ENCODE measurements at regions not wholly inside any gene's neighbourhood (a gene's known extent, or its start where the extent isn't known, plus 50 kb on each side); places are given as distances from the start of the nearest gene placed in this dataset.

DNA sequence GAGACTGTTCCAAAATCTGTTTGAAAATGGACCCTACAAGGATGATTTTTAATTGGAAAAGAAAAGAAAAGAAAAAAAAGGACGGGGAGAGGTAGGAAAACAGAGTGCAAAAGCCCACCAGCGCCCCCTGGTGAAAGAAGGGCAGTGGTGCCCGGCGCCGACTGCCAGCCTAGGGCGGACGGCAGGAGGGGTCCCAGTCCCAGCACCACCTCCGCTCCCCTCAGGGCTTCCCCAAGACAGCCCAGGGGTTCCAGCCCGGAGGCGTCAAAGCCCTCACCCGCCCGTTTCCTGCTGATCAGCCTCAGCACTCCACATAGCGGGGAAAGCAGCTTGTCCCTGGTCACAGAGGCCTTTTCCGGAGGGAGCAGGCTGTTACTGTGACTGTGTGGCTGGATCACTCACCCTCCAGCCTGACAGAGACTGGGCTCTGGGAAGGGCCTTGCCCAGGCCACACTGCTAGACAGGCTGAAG, 213.9 kb downstream of the TFCP2L1 start:
- no peak overlapping the region for H3K9ac ChIP-seq (ENCODE audit: insufficient read depth, low read depth, low read length)
- in situ Hi-C loops (cut with HindIII; ENCODE audit: extremely low pct_ligation_motif_present, low pct_unique_long_range_greater_than_20kb) (loop anchor here (10.0 kb wide), 1 partner anchor 736 kb away; no protein-coding TSS in a partner anchor), intact Hi-C loops (cut with micrococcal nuclease; ENCODE audit: unreplicated experiment) (loop anchor here (1.0 kb wide), 1 partner anchor 376 kb away; no protein-coding TSS in a partner anchor)
- H3K27ac ChIP-seq (ENCODE audit: extremely low read length, insufficient read depth, low read length) = no peak overlapping the region
- ATAC-seq (peak; percentile 89), FAIRE-seq (peak; percentile 18), DNase-seq (ENCODE audit: low spot score) (peak; percentile 24)
- H4K20me1 ChIP-seq (ENCODE audit: insufficient read depth, low read length) = peaks cover 4% of the 10 kb centered on the region; the same call in 1 of the 2 replicates
- WGBS (ENCODE audit: low lambda C conversion rate) = 3% methylated on average over 12 of the region's 14 CpGs
- ChIA-PET POLR2A (no interaction called here), CTCF (ENCODE audit: low intra/inter-chr PET ratio, low total read pairs) (interaction anchor here (1.1 to 3.2 kb wide), 4 partner anchors 9 to 376 kb away, joined by 5 to 49 read pairs (median 8); partner anchors contain the start of gene GLI2)
- H3K4me2 ChIP-seq (ENCODE audit: low read depth, low read length) = no peak overlapping the region
- H3K36me3 ChIP-seq (replicated peaks in 1 of 2; ENCODE audit: control insufficient read depth in 1 of 2, insufficient read depth in 2 of 2, low read length in 2 of 2) = no peaks in the 10 kb centered on the region
- H3K9me3 ChIP-seq (ENCODE audit: low read length) = no peaks in the 10 kb centered on the region
- no TSS peak for BruUV-seq (replicated peaks)
- H3K79me2 ChIP-seq (ENCODE audit: insufficient read depth, low read length) = no peaks in the 10 kb centered on the region
- H2AFZ ChIP-seq (ENCODE audit: low read length) = no peak overlapping the region
- H3K27me3 ChIP-seq (ENCODE audit: control insufficient read depth in 1 of 2, insufficient read depth in 2 of 2, low read length in 2 of 2) = peaks cover 18 to 91% of the 10 kb centered on the region in 2 experiments
- no peaks in the 10 kb centered on the region for H3K4me1 ChIP-seq (ENCODE audit: insufficient read depth, low read length)
- no peak overlapping the region for H3K4me3 ChIP-seq (replicated peaks in 1 of 3; ENCODE audit: insufficient read depth in 1 of 3, low read depth in 2 of 3, low read length in 3 of 3)
- TF ChIP-seq SIN3B (IDR thresholded peaks at IDR 0.05; ENCODE audit: low read length) (no peak), SMC3 (IDR thresholded peaks at IDR 0.05; ENCODE audit: low read length) (peak; percentile 65), ZNF879 (CRISPR knock-in tag; IDR thresholded peaks at IDR 0.05) (no peak), ZMYM3 (CRISPR knock-in tag; IDR thresholded peaks at IDR 0.05) (no peak), ZNF567 (CRISPR knock-in tag; IDR thresholded peaks at IDR 0.05; ENCODE audit: borderline replicate concordance) (no peak), HCFC1 (IDR thresholded peaks at IDR 0.05; ENCODE audit: low read depth, low read length) (no peak), ZNF224 (CRISPR knock-in tag; IDR thresholded peaks at IDR 0.05) (no peak), ZNF331 (CRISPR knock-in tag; IDR thresholded peaks at IDR 0.05) (no peak), RBM39 (IDR thresholded peaks at IDR 0.05; ENCODE audit: low read depth, low read length, poor library complexity, severe bottlenecking) (peak; percentile 75), PHF21A (CRISPR knock-in tag; IDR thresholded peaks at IDR 0.05) (no peak), SIX4 (CRISPR knock-in tag; IDR thresholded peaks at IDR 0.05) (no peak), ZMYM2 (CRISPR knock-in tag; IDR thresholded peaks at IDR 0.05) (no peak), REPIN1 (CRISPR knock-in tag; IDR thresholded peaks at IDR 0.05; ENCODE audit: borderline replicate concordance, low read depth) (no peak), TAF1 (CRISPR knock-in tag; IDR thresholded peaks at IDR 0.05) (no peak), ZNF543 (CRISPR knock-in tag; IDR thresholded peaks at IDR 0.05) (no peak), REL (CRISPR knock-in tag; conservative IDR thresholded peaks at IDR 0.05) (no peak)
- TF ChIP-seq, protein P1, sequence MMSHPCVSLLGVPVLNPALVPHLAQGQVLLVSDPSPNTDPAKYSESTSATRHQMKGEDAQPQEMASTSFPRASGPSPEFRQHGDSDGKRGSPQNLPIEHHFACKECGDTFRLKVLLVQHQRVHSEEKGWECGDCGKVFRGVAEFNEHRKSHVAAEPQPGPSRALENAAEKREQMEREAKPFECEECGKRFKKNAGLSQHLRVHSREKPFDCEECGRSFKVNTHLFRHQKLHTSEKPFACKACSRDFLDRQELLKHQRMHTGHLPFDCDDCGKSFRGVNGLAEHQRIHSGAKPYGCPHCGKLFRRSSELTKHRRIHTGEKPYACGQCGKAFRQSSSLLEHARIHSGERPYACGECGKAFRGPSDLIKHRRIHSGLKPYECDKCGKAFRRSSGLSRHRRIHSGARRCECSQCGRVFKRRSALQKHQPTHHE (CRISPR knock-in tag; IDR thresholded peaks at IDR 0.05; ENCODE audit: borderline replicate concordance) = no peak
- TF ChIP-seq, protein P2, sequence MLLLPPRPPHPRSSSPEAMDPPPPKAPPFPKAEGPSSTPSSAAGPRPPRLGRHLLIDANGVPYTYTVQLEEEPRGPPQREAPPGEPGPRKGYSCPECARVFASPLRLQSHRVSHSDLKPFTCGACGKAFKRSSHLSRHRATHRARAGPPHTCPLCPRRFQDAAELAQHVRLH (CRISPR knock-in tag; IDR thresholded peaks at IDR 0.05; ENCODE audit: borderline replicate concordance, low read depth) = no peak
- TF ChIP-seq, protein P3, sequence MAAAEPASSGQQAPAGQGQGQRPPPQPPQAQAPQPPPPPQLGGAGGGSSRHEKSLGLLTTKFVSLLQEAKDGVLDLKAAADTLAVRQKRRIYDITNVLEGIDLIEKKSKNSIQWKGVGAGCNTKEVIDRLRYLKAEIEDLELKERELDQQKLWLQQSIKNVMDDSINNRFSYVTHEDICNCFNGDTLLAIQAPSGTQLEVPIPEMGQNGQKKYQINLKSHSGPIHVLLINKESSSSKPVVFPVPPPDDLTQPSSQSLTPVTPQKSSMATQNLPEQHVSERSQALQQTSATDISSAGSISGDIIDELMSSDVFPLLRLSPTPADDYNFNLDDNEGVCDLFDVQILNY (CRISPR knock-in tag; conservative IDR thresholded peaks at IDR 0.05) = no peak
- TF ChIP-seq, protein P4, sequence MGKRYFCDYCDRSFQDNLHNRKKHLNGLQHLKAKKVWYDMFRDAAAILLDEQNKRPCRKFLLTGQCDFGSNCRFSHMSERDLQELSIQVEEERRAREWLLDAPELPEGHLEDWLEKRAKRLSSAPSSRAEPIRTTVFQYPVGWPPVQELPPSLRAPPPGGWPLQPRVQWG (CRISPR knock-in tag; IDR thresholded peaks at IDR 0.05; ENCODE audit: borderline replicate concordance, low read depth) = no peak
- TF ChIP-seq, protein P5, sequence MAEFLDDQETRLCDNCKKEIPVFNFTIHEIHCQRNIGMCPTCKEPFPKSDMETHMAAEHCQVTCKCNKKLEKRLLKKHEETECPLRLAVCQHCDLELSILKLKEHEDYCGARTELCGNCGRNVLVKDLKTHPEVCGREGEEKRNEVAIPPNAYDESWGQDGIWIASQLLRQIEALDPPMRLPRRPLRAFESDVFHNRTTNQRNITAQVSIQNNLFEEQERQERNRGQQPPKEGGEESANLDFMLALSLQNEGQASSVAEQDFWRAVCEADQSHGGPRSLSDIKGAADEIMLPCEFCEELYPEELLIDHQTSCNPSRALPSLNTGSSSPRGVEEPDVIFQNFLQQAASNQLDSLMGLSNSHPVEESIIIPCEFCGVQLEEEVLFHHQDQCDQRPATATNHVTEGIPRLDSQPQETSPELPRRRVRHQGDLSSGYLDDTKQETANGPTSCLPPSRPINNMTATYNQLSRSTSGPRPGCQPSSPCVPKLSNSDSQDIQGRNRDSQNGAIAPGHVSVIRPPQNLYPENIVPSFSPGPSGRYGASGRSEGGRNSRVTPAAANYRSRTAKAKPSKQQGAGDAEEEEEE (CRISPR knock-in tag; IDR thresholded peaks at IDR 0.05; ENCODE audit: borderline replicate concordance) = no peak
- TF ChIP-seq, protein P6, sequence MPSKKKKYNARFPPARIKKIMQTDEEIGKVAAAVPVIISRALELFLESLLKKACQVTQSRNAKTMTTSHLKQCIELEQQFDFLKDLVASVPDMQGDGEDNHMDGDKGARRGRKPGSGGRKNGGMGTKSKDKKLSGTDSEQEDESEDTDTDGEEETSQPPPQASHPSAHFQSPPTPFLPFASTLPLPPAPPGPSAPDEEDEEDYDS (CRISPR knock-in tag; IDR thresholded peaks at IDR 0.05) = no peak

All from HepG2 (cell line).